DND-41 (cell line): ENCODE measurements at regions not wholly inside any gene's neighbourhood (a gene's known extent, or its start where the extent isn't known, plus 50 kb on each side); places are given as distances from the start of the nearest gene placed in this dataset.
A peak's percentile ranks its signal among the peaks of the same experiment; 100 is the strongest.

ENCODE experiments used
- ATAC-seq: fragments of 200-7000 bp; cut with Tn5 transposase; 3 replicates; pipeline ENCODE4 v1.9.1; 2021; ENCODE audit warnings: low read depth; ENCODE audit not compliant: insufficient read depth
- DNase-seq: peaks from one replicate; pipeline ENCODE4 v3.0.0-alpha.2; 2020
- H2AFZ ChIP-seq: 2 replicates; pipeline ENCODE4 v1.6.0; 2012; ENCODE audit warnings: low read depth, low read length
- H3K27ac ChIP-seq: 2 replicates; pipeline ENCODE4 v1.5.1; 2012; ENCODE audit warnings: low read length, inconsistent platforms
- H3K27me3 ChIP-seq: fragments of 200-600 bp; sonication (generic); 2 replicates; pipeline ENCODE4 v1.6.0; 2012; ENCODE audit warnings: low read length, mild to moderate bottlenecking, inconsistent platforms; ENCODE audit not compliant: insufficient read depth, poor library complexity
- H3K36me3 ChIP-seq: 2 replicates; pipeline ENCODE4 v1.5.1; 2012; ENCODE audit warnings: low read length, inconsistent platforms; ENCODE audit not compliant: insufficient read depth
- H3K4me1 ChIP-seq: 2 replicates; pipeline ENCODE4 v1.5.1; 2012; ENCODE audit warnings: mild to moderate bottlenecking, low read length; ENCODE audit not compliant: insufficient read depth
- H3K4me2 ChIP-seq: 2 replicates; pipeline ENCODE4 v1.6.0; 2012; ENCODE audit warnings: mild to moderate bottlenecking, moderate library complexity, low read length, inconsistent platforms; ENCODE audit not compliant: insufficient read depth
- H3K4me3 ChIP-seq, 2 experiments: fragments of 200-600 bp in 1 of 2; shearing (Covaris generic) in 1 of 2; 2 replicates each; pipeline ENCODE4 v1.5.1; 2012 to 2016; ENCODE audit warnings: inconsistent platforms in 2 of 2, low read length in 2 of 2, mild to moderate bottlenecking in 2 of 2, low read depth in 1 of 2, moderate library complexity in 1 of 2
- H3K79me2 ChIP-seq: 2 replicates; pipeline ENCODE4 v1.6.0; 2012; ENCODE audit warnings: low read length, inconsistent platforms; ENCODE audit not compliant: insufficient read depth
- H3K9ac ChIP-seq: 2 replicates; pipeline ENCODE4 v1.6.0; 2012; ENCODE audit warnings: low read depth, mild to moderate bottlenecking, inconsistent platforms, low read length, moderate library complexity
- H3K9me3 ChIP-seq: 2 replicates; pipeline ENCODE4 v1.5.1; 2012; ENCODE audit warnings: low read length, moderate library complexity, mild to moderate bottlenecking, inconsistent platforms; ENCODE audit not compliant: insufficient read depth, severe bottlenecking
- H4K20me1 ChIP-seq: 2 replicates; pipeline ENCODE4 v1.6.0; 2012; ENCODE audit warnings: low read length; ENCODE audit not compliant: insufficient read depth
- CTCF ChIP-seq: IDR thresholded peaks from 2 replicates; pipeline ENCODE4 v1.5.1; 2012; ENCODE audit warnings: borderline replicate concordance, low read length, moderate library complexity, mild to moderate bottlenecking; ENCODE audit not compliant: poor library complexity, severe bottlenecking; ENCODE audit errors: extremely low read depth
- EZH2 ChIP-seq: IDR thresholded peaks from 3 replicates; pipeline ENCODE4 v1.6.1; 2012; ENCODE audit warnings: borderline replicate concordance, low read depth, mild to moderate bottlenecking, moderate library complexity, low read length, inconsistent platforms; ENCODE audit not compliant: severe bottlenecking

DNA sequence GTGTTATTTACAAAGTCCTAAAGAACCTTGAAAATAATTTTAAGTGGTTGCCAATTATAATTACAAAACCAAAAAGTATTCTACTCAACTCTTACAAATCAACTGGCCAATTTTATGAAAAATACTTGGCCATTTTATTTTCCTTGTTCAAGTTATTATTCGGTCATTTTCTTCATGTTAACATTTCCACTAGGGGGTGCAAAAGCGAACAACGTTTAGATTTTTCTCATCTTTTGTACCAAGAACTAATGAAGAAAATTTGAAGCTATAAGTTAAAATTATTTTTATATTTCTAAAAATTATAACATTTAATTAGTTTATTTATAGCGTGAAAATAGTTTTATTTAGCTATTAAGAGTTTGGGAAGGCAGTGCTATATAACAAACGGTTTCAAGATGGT lies 1453.3 kb downstream of the MAT2B start:
- Histone ChIP-seq H3K4me3 (no peak overlapping the region), H2AFZ (no peak overlapping the region), H3K36me3 (no peaks in the 10 kb centered on the region), H4K20me1 (no peaks in the 10 kb centered on the region), H3K4me1 (no peaks in the 10 kb centered on the region), H3K79me2 (no peaks in the 10 kb centered on the region), H3K9ac (no peak overlapping the region), H3K27me3 (no peaks in the 10 kb centered on the region), H3K4me2 (no peak overlapping the region), H3K9me3 (no peaks in the 10 kb centered on the region), H3K27ac (no peak overlapping the region)
- TF ChIP-seq EZH2 (no peak), CTCF (peak; percentile 33)
- ATAC-seq (no peak), DNase-seq (no peak)

GRCh38 chr5:164959761-164960160 lies 1454.3 kb downstream of the MAT2B start:
- Histone ChIP-seq H3K27ac (no peak overlapping the region), H3K36me3 (no peaks in the 10 kb centered on the region), H3K9me3 (no peaks in the 10 kb centered on the region), H3K4me3 (no peak overlapping the region), H2AFZ (no peak overlapping the region), H3K9ac (no peak overlapping the region), H3K27me3 (no peaks in the 10 kb centered on the region), H3K79me2 (no peaks in the 10 kb centered on the region), H4K20me1 (no peaks in the 10 kb centered on the region), H3K4me1 (no peaks in the 10 kb centered on the region), H3K4me2 (no peak overlapping the region)
- TF ChIP-seq EZH2 (no peak), CTCF (no peak)
- DNase-seq (no peak), ATAC-seq (no peak)

- Histone ChIP-seq H3K4me2 (no peak overlapping the region), H4K20me1 (no peaks in the 10 kb centered on the region), H3K79me2 (no peaks in the 10 kb centered on the region), H3K27ac (no peak overlapping the region), H3K4me1 (no peaks in the 10 kb centered on the region), H3K36me3 (no peaks in the 10 kb centered on the region), H3K4me3 (no peak overlapping the region), H3K9me3 (no peaks in the 10 kb centered on the region), H2AFZ (no peak overlapping the region; the same call in 1 of the 2 replicates), H3K9ac (no peak overlapping the region), H3K27me3 (no peaks in the 10 kb centered on the region)
- no peak for TF ChIP-seq CTCF
- TF ChIP-seq EZH2: no peak
- DNase-seq: no peak
- no peak for ATAC-seq
Measured at GRCh38 chr5:164962329-164962961, 1457.0 kb downstream of the MAT2B start.
